SK-N-DZ (cell line): ENCODE measurements at regions not wholly inside any gene's neighbourhood (a gene's known extent, or its start where the extent isn't known, plus 50 kb on each side); places are given as distances from the start of the nearest gene placed in this dataset.
"Not testable (repeated sequence)": the region's sequence is repeated elsewhere in the genome, so short reads cannot be mapped to it uniquely, and the experiment has no call there.

Experiments used
- DNase-seq: peaks from one replicate; pipeline ENCODE4 v3.0.0-alpha.2; 2015; ENCODE audit warnings: low spot score

DNA sequence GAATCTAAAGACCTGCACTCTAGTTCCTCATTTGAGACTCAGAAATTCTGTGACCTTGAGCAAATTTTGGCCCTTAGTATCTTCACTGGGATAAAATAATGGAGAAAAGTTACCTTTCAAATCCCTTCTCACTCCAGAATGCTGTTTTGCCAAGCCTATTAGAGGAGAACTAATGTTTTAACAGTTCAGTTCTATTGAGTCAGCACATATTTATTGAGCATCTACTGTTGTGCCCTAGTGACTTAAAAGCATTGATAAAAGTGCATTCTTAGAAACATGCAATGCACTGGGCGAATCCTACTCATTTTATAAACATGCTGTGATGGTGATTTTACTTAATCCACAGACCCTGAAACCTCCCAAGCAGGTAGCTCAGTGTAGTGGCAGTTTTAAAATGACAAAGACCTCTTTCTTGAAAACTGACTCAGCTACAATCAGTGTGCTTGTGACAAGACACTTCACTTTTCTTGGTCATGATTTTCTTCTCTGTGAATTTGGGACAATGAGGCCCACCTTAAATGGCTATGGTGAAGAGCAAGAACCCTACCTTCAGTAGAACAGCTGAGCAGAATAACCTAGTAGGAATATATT, 312.0 kb downstream of the ALDH8A1 start:
- no peak for DNase-seq

DNA sequence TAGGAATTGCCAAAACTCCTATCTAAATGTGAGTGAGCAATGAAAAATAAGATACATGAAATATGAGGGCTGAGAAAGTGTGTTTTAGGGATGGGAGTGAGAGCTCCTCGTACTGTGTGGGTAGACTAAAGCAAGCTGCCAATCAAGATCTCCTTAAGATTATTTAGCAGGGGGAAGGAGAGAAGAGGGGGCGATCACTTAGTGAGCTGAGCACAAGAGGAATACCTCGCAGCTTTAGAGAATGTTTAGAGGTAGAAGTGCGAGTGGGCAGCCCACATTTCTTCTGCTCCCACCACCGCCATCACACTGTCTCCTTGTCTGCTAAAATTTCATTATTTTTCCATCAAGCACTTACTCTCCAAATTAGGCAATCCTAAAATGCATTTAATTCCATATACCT, 312.6 kb downstream of the ALDH8A1 start:
- DNase-seq: no peak

DNA sequence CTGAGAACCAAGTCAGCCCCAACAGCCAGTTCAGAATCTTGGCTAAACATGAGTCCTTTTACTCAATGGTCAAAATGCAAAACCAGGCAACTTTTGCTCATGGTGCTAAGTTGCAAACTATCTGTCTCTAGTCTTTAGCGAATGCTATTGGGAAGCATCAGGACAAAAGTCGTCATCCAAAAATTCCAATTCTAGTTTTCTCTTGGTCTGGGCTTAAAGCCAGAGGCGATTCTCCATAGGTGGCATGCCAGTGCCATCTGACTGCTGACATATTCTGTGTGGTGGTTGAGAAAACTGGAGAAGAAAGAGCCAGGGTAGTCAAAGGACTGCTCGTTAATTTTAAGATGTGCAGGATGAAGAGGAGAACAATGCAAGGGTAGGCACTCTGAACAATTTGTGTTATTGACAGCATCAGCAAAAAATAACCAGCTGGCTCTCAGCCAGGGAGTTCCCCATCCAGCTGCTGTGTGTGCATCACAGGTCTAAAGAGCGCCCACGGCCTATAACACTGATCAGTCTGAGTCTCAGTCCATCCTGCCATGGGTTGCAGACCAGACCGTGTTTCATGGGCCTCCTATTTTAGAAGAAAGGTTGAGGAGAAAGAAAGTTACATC, 313.6 kb downstream of the ALDH8A1 start:
- no peak for DNase-seq

DNA sequence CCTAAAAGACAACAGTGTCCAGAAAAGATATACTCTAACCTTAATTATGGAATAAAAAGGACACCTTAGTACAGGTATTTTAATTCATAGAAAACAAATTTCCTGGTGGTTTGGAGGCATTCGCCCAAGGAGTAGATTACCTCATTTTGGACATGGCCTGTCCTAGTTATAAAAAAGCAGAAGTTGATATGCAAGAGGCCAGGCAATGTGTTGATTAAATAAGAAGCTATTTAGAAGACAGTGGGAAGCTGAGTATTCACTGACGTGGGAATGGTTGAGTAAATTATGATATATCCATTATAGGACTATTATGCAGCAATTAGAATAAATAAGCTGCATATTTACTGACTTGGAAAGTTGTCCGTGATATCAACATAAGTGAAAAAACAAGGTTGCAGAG, 314.9 kb downstream of the ALDH8A1 start:
- no peak for DNase-seq

DNA sequence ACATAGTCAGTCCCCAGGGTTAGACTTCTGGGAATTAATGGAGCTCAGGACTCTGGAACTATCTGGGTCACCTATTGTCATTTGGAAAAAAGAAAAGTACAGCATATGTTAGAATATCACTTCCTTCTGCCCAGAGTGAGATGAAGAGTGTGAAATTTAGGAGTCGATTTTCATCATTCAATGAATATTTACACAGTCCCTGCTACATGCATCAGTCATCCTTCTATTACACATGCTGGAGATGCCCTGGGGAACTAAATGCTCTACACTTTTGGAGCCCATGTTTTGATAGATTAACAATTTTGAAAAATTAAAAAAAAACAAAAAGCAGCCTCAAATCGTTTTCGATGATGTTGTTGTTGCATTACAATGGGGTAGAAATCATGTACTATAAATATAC, 315.4 kb downstream of the ALDH8A1 start:
- no peak for DNase-seq

DNA sequence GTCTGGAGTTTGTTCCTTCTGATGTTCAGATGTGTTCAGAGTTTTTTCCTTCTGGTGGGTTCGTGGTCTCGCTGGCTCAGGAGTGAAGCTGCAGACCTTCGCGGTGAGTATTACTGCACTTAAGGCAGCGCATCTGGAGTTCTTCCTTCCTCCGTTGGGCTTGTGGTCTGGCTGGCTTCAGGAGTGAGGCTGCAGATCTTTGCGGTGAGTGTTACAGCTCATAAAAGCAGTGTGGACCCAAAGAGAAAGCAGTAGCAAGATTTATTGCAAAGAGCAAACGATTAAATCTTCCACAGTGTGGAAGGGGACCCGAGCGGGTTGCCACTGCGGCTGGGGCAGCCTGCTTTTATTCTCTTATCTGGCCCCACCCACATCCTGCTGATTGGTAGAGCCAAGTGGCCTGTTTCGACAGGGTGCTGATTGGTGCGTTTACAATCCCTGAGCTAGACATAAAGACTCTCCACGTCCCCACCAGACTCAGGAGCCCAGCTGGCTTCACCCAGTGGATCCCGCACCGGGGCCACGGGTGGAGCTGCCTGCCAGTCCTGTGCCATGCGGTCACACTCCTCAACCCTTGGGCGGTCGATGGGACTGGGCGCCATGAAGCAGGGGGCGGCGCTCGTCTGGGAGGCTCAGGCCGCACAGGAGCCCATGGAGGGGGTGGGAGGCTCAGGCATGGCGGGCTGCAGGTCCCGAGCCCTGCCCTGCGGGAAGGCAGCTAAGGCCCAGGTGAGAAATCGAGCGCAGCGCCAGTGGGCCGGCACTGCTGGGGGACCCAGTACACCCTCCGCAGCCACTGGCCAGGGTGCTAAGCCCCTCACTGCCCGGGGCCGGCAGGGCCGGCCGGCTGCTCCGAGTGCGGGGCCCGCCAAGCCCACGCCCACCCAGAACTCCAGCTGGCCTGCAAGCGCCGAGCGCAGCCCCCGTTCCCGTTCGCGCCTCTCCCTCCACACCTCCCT, 315.3 kb upstream of the SGK1 start:
- not testable (repeated sequence) for DNase-seq

DNA sequence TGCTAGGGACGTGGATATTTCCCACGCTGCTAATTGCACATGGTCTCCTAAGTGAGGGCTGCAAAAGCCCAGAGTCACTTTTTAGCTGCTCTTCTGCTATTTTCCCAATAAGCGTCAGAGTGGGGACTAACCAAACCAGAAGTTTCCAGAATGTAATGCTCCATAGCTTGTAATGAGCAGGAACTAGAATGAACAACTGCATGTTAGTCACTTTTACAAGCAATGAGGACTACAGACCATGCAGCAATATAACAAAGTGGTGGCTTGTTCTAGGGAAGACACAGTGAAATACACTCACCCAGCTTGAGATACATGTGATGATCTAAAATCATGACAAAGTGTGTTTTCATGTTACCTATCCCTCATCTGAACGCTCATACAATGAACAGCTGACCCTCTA, 314.1 kb upstream of the SGK1 start:
- no peak for DNase-seq

DNA sequence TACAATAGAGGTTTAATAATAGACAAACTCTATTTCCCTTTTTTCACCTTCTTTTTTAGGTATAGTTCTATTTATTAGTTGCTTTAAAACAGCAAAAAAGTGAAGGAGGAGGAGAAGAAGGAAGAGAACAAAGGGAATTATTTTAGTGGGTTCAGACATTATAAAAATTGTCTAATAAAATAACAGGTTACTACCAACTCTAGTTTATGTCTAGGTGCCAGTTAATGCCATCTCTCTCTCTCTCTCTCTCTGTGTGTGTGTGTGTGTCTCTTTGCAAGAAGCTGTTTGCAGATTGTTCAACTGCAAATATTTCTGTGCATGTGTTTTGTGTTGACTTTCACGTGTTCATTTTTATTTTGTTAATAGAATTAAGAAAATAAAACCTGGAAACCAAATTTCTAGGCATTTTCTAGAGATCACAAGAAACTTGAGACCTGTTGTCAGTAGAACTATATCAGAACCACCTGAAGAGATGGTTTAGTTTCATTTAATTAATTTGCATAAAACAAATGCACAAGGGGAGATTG, 313.5 kb upstream of the SGK1 start:
- no peak for DNase-seq

DNA sequence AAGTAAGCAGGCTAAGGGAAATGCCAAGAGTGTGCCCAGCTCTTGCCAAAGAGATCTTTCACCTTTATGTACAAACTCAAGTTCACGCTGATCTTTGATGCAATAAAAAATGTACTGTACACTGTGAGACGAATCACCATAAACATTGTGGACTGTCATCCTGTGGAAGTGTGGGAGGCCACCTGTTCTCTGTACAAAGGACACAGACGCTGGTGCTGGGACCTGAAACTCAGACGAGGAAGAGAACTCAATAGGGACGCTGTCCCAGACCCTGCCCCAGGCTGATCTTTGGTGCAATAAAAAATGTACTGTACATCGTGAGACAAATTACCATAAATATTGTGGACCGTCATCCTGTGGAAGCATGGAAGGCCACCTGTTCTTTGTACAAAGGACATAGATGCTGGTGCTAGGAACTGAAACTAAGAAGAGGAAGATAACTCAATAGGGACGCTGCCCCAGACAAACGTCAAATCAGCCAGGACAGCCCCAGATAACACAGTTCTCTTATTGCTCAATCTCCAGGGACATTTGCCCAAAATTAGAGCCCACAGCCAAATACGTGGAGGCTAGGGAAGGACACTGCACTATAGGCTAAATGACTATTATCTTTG, 312.7 kb upstream of the SGK1 start:
- no peak for DNase-seq

DNA sequence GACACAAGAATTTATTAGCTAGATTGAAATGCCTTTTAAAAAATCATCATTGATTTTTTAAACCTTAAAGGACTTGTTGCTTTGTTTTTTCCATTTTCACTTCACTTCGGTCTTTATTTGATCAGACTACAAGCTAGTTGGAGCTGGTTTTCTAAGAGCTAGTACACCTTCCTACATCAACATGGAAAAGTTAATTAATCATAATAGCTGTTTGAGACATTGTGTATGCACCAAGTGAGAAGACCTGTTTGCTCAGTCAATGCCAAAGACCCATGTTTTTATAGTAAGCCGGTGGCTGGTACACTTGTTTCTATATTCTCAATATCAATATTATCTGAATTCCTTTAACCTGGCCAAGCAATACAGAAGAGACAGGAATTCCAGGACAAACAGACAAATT, 310.2 kb upstream of the SGK1 start:
- no peak for DNase-seq

DNA sequence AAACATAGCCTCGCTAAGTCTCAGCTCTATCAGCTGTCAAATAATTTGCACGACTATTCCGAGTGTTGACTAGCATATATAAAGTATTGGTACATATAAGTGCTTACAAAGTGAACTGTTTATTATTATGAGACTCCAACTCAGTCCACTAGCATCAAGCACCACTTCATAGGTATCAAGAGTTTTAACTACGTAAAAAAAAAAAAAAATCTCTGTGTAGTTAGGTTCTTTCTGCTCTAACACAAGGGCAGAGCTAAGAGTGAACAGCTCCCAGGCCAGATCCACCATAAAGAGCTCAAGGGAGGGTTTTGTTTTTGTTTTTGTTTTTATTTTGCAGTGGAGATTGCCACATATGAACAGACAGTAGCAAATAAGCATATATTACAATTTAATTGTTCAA, 309.8 kb upstream of the SGK1 start:
- DNase-seq: no peak

DNA sequence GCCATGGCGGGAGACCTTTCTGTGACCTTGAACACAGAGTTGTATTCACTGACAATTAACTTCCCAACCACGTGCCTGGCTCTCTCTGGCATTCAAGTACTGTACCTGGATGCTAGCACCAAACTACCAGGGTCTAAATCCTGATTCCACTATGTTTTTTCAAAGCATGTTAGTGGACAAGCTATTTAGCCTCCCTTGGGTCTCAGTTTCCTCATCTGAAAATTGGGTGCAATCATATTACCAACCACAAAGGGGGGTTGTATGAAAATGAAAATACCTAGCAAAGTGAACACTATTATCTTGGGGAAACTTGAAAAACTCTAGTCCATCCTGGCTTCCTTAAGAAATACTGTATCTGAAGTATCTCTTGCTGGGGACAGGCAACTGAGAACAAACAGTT, 308.7 kb upstream of the SGK1 start:
- no peak for DNase-seq

DNA sequence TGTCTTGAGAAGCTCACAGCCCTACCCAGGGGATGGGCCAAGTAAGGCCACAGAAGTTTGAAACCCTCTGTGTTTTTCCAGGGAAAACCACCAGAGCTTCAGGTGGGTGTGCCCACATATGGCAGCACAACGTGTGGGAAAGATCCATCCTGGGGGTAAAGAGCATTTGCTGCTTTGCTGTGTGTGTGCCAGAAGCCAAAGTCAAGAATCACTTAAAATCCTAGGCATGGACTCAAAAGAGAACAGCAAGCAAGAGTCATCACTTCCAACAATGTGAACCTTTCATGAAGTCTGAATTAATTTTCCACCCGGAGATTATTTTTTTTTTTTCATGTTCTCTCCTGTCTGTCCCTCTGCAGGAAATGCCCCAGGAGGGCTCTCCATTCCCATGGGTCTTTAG, 308.2 kb upstream of the SGK1 start:
- DNase-seq: no peak

DNA sequence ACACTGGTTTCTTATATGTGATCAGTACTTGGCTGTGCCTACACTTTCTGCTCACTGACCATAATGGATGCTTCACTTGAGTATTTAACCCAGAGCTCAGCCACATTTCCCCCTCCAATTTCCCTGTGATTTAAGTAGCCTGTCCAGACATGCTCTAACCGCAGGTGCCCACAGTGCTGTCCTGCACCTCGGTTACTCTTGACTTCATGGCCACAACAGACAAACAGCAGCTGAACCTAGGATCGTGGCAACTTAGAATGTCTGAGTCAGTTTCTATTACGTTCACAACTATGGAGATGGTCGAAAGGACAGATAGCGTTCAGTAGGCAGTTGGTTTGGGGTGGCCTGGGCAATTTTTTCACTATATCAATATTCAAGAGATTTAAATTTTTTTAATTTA, 306.9 kb upstream of the SGK1 start:
- no peak for DNase-seq

DNA sequence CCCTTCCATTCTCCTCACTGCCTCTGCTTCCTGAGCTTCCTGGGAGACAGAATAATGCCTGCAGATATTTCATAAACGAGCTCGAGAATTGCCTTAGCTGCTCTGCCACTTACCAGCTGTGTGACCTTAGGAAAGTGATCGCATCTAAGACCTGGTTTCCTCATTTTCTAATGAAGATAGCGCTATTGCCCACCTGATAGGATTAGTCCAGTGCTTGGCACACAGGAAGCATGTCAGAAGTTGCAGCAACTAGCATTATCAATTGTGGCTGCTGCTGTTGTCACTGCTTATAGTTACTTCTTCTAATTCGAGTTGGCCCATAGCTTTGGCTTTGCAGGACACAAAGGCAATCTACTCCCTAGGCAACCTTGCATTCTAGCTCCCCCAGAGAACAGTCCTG, 305.5 kb upstream of the SGK1 start:
- DNase-seq: no peak

DNA sequence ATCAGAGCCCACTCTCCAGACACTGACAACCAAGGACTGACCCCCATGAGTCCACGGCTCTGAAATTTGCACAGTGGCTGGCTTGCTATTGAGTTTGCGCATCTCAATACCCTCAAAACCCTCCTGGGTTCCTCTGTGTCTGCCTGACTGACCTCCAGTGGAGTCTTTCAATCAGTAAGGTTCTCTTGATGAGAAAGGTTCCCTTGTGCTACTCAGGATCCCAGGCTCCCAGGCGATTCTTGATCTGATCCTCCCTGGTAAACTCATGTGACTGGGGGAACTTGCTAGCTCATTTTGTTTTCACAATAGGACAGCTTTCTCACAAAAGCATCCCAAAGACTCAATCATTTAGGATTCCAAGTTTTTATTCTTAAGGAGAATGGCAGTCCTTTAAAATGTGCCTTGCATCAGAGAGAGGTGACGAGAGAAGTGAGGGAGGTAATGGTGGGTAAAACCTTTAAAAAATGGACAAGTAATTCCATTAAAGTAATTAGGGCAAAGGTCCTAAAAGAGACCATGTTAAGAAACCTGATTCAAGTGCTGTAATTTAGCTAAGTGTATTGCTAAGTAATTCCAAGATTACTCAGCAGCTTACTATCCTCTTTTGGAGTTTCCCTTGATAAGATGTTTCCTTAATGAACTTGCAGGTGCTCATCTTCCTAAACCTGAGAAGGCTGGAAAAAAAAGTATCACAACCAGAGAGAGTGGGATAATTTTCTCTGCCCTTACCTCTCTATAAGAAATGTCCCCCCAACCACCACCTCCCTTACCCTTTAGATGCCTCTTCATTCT, 304.7 kb upstream of the SGK1 start:
- DNase-seq: no peak

DNA sequence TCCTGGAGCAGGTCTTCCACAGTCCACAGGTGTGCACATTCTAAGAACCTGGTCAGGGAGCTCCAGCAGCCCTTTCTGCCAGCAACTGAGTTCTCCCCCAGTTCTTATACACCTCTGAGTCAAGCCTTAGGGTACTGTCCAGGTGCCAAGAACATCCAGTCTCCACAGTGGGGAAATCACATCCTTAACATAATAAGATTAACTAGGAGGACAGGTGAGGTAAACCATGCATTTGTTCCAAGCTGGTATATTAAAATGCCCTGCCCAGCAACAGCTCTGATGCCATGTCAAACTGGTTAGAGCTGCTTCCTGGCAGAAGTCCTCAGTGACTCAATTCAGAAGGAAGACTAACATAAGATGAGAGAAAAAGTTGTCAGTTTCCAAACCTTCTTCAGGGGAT, 303.9 kb upstream of the SGK1 start:
- DNase-seq: no peak

DNA sequence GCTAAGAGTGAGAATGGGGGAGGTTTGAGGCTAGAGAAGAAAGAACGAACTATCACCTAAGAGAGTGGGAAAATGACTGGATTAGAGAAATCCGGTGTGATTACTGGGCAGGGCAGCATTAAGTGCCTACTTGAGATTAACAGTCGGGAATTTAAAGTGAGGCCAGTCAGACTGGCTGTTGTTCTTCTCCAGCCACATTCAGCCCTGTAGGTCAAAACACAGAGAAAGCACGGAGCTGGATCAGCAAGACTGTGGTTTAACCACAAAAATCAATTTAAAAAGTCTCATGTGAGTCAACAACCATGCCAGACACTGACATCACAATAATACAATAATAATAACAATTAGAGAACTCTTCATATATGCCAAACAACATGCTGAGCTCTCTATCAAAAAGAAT, 301.9 kb upstream of the SGK1 start:
- no peak for DNase-seq

DNA sequence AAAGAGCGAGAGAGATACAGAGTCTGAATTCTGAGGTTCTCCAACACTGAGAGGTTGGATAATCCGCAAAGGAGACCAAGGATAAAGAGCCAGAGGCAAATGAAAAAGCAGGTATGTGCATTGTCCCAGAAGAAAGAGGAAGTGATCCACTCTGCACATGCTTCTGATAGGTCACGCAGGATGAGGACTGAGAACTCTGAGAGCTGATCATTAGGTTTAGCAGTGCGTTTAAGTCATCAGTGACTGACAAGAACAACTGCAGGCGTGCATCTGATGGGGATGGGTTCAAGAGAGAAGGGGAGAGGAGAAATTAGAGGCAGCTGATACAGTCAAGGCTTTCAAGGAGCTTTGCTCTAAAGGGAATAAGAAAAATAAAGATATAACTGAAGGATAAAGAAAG, 301.2 kb upstream of the SGK1 start:
- DNase-seq: no peak

DNA sequence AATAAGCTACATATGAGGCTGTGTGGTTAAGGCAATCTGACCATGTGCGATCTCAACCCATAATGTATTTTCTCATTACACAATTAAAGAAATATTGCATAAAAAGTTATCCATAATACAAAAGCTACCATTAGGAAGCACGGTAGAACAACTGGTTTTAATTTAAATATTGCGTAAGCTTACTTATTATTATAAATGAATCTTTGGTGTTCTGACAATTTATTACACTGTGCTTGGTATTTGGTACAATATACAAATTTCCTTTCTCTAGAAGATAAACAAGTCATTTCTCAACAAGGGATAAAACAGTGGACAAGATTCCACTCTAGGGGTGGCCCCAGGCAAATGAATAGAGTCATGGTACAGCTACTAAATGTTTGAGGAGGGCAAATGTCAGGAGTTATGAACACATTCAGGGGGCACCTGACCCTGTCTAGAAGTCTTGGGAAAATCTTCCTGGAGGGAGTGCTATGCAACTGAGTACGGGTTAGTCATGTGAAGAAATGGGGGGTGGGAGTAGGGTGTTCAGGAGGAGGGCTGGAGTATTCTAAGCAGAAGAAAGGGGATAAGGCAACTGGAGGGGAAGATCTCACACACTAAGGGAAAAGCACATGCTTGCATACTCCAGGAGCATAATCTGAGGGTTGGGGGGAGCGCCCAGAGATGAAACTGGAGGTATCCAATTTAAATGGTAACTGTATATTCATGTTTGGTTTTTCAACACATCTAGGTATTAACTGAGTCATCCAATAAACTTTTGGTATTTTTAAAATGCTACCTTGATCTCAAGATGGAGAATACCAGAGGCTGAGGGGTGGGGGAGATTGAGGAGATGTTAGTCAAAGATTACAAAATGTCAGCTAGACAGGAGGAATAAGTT, 296.9 kb upstream of the SGK1 start:
- no peak for DNase-seq
